ENCODE measurements at regions not wholly inside any gene's neighbourhood (a gene's known extent, or its start where the extent isn't known, plus 50 kb on each side); places are given as distances from the start of the nearest gene placed in this dataset.
"Not testable (repeated sequence)": the region's sequence is repeated elsewhere in the genome, so short reads cannot be mapped to it uniquely, and the experiment has no call there.

- DNase-seq = peak; percentile 42
Measured at GRCh38 chr2:95728878-95729596, 137.2 kb downstream of the TRIM43 start.

GRCh38 chr2:95729597-95729955 lies 137.8 kb downstream of the TRIM43 start:
- DNase-seq = no peak

- DNase-seq = no peak
Measured at GRCh38 chr2:95730813-95731212, 139.0 kb downstream of the TRIM43 start.

- DNase-seq = no peak
Measured at GRCh38 chr2:95734976-95735890, 143.4 kb downstream of the TRIM43 start.

- DNase-seq = no peak
Measured at GRCh38 chr2:95738301-95738700, 146.5 kb downstream of the TRIM43 start.

- DNase-seq = not testable (repeated sequence)
Measured at GRCh38 chr2:95752126-95752525, 160.3 kb downstream of the TRIM43 start.

- not testable (repeated sequence) for DNase-seq
Measured at GRCh38 chr2:95753812-95754211, 162.0 kb downstream of the TRIM43 start.

GRCh38 chr2:95754213-95754612 lies 162.4 kb downstream of the TRIM43 start:
- DNase-seq = not testable (repeated sequence)

- DNase-seq = not testable (repeated sequence)
Measured at GRCh38 chr2:95754819-95755563, 163.2 kb downstream of the TRIM43 start.

GRCh38 chr2:95755956-95756669 lies 164.3 kb downstream of the TRIM43 start:
- not testable (repeated sequence) for DNase-seq

GRCh38 chr2:95757988-95758387 lies 166.2 kb downstream of the TRIM43 start:
- no peak for DNase-seq

GRCh38 chr2:95759481-95760246 lies 167.9 kb downstream of the TRIM43 start:
- no peak for DNase-seq

GRCh38 chr2:95760806-95761525 lies 169.2 kb downstream of the TRIM43 start:
- DNase-seq = no peak

- no peak for DNase-seq
Measured at GRCh38 chr2:95761556-95761955, 169.8 kb downstream of the TRIM43 start.

GRCh38 chr2:95762023-95763021 lies 170.5 kb downstream of the TRIM43 start:
- not testable (repeated sequence) for DNase-seq

- DNase-seq = not testable (repeated sequence)
Measured at GRCh38 chr2:95763074-95763473, 171.3 kb downstream of the TRIM43 start.

GRCh38 chr2:95764966-95765365 lies 173.2 kb downstream of the TRIM43 start:
- not testable (repeated sequence) for DNase-seq

GRCh38 chr2:95765925-95766910 lies 174.4 kb downstream of the TRIM43 start:
- not testable (repeated sequence) for DNase-seq

Data from NCI-H524 treated with DMSO at 0.1 percent for 48 hours (cell line).